Lower leg skin (tissue), 3 donors: ENCODE measurements at regions not wholly inside any gene's neighbourhood (a gene's known extent, or its start where the extent isn't known, plus 50 kb on each side); places are given as distances from the start of the nearest gene placed in this dataset.

Experiments used
- CTCF ChIP-seq, 3 donors: fragments of 450-650 bp; IDR thresholded peaks; one replicate each; pipeline ENCODE4 v1.5.1; 2016; ENCODE audit warnings: antibody characterized with exemption in 3 of 3, mild to moderate bottlenecking in 3 of 3, moderate library complexity in 2 of 3
- POLR2A ChIP-seq, 2 donors: fragments of 450-650 bp; IDR thresholded peaks; one replicate each; pipeline ENCODE4 v1.6.1; 2016 to 2017; ENCODE audit warnings: antibody characterized with exemption in 2 of 2, mild to moderate bottlenecking in 1 of 2, moderate library complexity in 1 of 2

DNA sequence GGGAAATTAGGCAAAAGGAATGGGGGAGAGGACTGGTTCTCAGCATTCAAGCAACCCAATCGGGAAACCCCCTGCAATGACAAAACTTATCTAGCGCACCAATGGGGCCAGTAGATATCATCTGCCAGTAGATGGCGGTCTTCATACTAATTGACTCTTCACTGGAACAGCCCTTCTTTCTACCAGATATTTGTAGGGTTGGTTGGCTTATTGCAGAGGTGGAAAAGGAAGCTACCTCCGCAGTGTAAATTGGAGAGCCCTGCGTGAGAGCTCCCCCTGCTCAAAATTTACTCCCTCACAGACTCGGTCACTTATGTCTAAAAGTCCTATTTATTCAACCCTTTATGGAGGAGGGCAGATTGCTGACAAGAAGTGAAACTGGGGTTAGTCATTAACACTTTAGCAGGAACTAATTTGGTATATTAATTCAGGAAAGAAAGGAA, 166.1 kb upstream of the CCND2 start:
- TF ChIP-seq CTCF (IDR thresholded peaks at IDR 0.05) (no peak), POLR2A (IDR thresholded peaks at IDR 0.05) (no peak)
